ENCODE measurements at regions not wholly inside any gene's neighbourhood (a gene's known extent, or its start where the extent isn't known, plus 50 kb on each side); places are given as distances from the start of the nearest gene placed in this dataset.

- Histone ChIP-seq H3K4me1 (ENCODE audit: low read depth, poor library complexity, severe bottlenecking) (no peaks in the 10 kb centered on the region), H3K4me3 (IDR thresholded peaks at IDR 0.05; ENCODE audit: insufficient read depth, low read depth, low read length) (no peak overlapping the region), H3K9ac (no peak overlapping the region), H2AFZ (ENCODE audit: low read depth) (no peak overlapping the region), H4K20me1 (ENCODE audit: insufficient read depth) (no peaks in the 10 kb centered on the region), H3K4me2 (no peak overlapping the region), H3K27me3 (ENCODE audit: insufficient read depth, low read depth) (no peaks in the 10 kb centered on the region), H3K36me3 (ENCODE audit: insufficient read depth) (no peaks in the 10 kb centered on the region), H3K27ac (no peak overlapping the region), H3K79me2 (ENCODE audit: insufficient read depth, low read depth) (no peaks in the 10 kb centered on the region)
- peak; percentile 52; the same call in 1 of the 2 replicates for TF ChIP-seq CTCF (conservative IDR thresholded peaks at IDR 0.05; ENCODE audit: low read depth, low read length)
These were observed 789.3 kb downstream of the SEMA5A start for GRCh38 chr5:8756498-8757084.

GRCh38 chr5:8765886-8766285 lies 780.0 kb downstream of the SEMA5A start:
- H4K20me1 ChIP-seq (ENCODE audit: insufficient read depth): no peaks in the 10 kb centered on the region
- no peak overlapping the region for H3K9ac ChIP-seq
- H3K36me3 ChIP-seq (ENCODE audit: insufficient read depth): no peaks in the 10 kb centered on the region
- no peak overlapping the region for H3K4me2 ChIP-seq
- H3K27me3 ChIP-seq (ENCODE audit: insufficient read depth, low read depth): no peaks in the 10 kb centered on the region
- no peaks in the 10 kb centered on the region for H3K4me1 ChIP-seq (ENCODE audit: low read depth, poor library complexity, severe bottlenecking)
- no peak overlapping the region for H3K27ac ChIP-seq
- no peak overlapping the region for H3K4me3 ChIP-seq (IDR thresholded peaks at IDR 0.05; ENCODE audit: insufficient read depth, low read depth, low read length)
- TF ChIP-seq CTCF (conservative IDR thresholded peaks at IDR 0.05; ENCODE audit: low read depth, low read length): no peak
- no peaks in the 10 kb centered on the region for H3K79me2 ChIP-seq (ENCODE audit: insufficient read depth, low read depth)
- no peak overlapping the region for H2AFZ ChIP-seq (ENCODE audit: low read depth)

GRCh38 chr5:8766448-8766847 lies 779.4 kb downstream of the SEMA5A start:
- H3K36me3 ChIP-seq (ENCODE audit: insufficient read depth): no peaks in the 10 kb centered on the region
- H3K4me3 ChIP-seq (IDR thresholded peaks at IDR 0.05; ENCODE audit: insufficient read depth, low read depth, low read length): no peak overlapping the region
- no peak overlapping the region for H3K9ac ChIP-seq
- no peak for TF ChIP-seq CTCF (conservative IDR thresholded peaks at IDR 0.05; ENCODE audit: low read depth, low read length)
- H3K27me3 ChIP-seq (ENCODE audit: insufficient read depth, low read depth): no peaks in the 10 kb centered on the region
- no peak overlapping the region for H2AFZ ChIP-seq (ENCODE audit: low read depth)
- no peaks in the 10 kb centered on the region for H3K4me1 ChIP-seq (ENCODE audit: low read depth, poor library complexity, severe bottlenecking)
- H3K27ac ChIP-seq: no peak overlapping the region
- no peaks in the 10 kb centered on the region for H3K79me2 ChIP-seq (ENCODE audit: insufficient read depth, low read depth)
- H3K4me2 ChIP-seq: no peak overlapping the region
- H4K20me1 ChIP-seq (ENCODE audit: insufficient read depth): no peaks in the 10 kb centered on the region

GRCh38 chr5:8767111-8767510 lies 778.8 kb downstream of the SEMA5A start:
- H3K27ac ChIP-seq: no peak overlapping the region
- H3K4me1 ChIP-seq (ENCODE audit: low read depth, poor library complexity, severe bottlenecking): no peaks in the 10 kb centered on the region
- H2AFZ ChIP-seq (ENCODE audit: low read depth): no peak overlapping the region
- no peak overlapping the region for H3K9ac ChIP-seq
- H3K27me3 ChIP-seq (ENCODE audit: insufficient read depth, low read depth): no peaks in the 10 kb centered on the region
- H3K4me3 ChIP-seq (IDR thresholded peaks at IDR 0.05; ENCODE audit: insufficient read depth, low read depth, low read length): no peak overlapping the region
- H4K20me1 ChIP-seq (ENCODE audit: insufficient read depth): no peaks in the 10 kb centered on the region
- H3K36me3 ChIP-seq (ENCODE audit: insufficient read depth): no peaks in the 10 kb centered on the region
- no peak for TF ChIP-seq CTCF (conservative IDR thresholded peaks at IDR 0.05; ENCODE audit: low read depth, low read length)
- H3K79me2 ChIP-seq (ENCODE audit: insufficient read depth, low read depth): no peaks in the 10 kb centered on the region
- H3K4me2 ChIP-seq: no peak overlapping the region

All from KMS-11 (cell line).